ENCODE measurements at regions not wholly inside any gene's neighbourhood (a gene's known extent, or its start where the extent isn't known, plus 50 kb on each side); places are given as distances from the start of the nearest gene placed in this dataset.

DNA sequence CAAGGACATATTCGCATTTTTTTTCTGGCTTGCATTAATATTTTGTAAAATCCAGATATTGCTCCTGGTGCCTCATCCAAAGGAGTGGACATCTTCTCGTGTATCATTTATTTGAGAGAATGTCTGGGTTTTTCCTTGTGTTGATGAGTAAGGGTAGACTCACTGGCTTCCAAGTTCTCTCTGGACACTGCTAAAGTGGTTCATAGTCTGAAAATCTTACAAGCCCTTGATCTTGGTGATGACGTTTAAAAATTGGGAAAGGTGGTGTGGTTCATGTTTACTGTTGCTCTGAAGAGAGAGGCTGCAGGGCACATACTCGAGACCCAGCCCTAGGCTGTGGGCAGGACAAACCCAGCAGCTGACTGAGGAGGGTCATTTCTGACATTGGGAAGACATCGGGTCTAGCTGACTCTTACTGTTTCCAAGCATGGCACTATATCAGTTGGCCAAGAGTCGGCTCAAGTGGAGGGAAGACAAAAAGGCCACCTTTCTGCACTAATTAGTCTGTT is 296.2 kb downstream of the LMX1A start:
- 75% methylated on average over 6 of the region's 6 CpGs for WGBS
- DNase-seq (ENCODE audit: low spot score), result no peak
- no peaks in the 10 kb centered on the region for H3K36me3 ChIP-seq (ENCODE audit: control insufficient read depth in 4 of 4, insufficient read depth in 3 of 4, low read depth in 1 of 4, low read length in 3 of 4)
- H3K9me3 ChIP-seq (ENCODE audit: control insufficient read depth in 4 of 4, low read length in 3 of 4), result no peaks in the 10 kb centered on the region
- no peak overlapping the region for H3K9ac ChIP-seq (ENCODE audit: low read depth in 1 of 2, low read length in 2 of 2)
- TF ChIP-seq EGR1 (IDR thresholded peaks at IDR 0.05; ENCODE audit: low read depth in 2 of 2) (no peak), MAX (IDR thresholded peaks at IDR 0.05) (no peak), HNF4A (conservative IDR thresholded peaks at IDR 0.05) (no peak), TAF1 (conservative IDR thresholded peaks at IDR 0.05) (no peak), GABPA (IDR thresholded peaks at IDR 0.05 in 1 of 2, conservative IDR thresholded peaks at IDR 0.05 in 1 of 2) (no peak), NR2F2 (IDR thresholded peaks at IDR 0.05) (no peak), SP1 (IDR thresholded peaks at IDR 0.05) (no peak), HNF4G (IDR thresholded peaks at IDR 0.05) (no peak), YY1 (IDR thresholded peaks at IDR 0.05) (no peak), CTCF (IDR thresholded peaks at IDR 0.05; ENCODE audit: low read depth, low read length, missing input control) (no peak), RAD21 (IDR thresholded peaks at IDR 0.05) (no peak), FOXA1 (IDR thresholded peaks at IDR 0.05) (no peak), FOXA2 (IDR thresholded peaks at IDR 0.05) (no peak), JUND (IDR thresholded peaks at IDR 0.05) (no peak), REST (IDR thresholded peaks at IDR 0.05) (no peak), RXRA (IDR thresholded peaks at IDR 0.05) (no peak)
- TF ChIP-seq, protein P1, sequence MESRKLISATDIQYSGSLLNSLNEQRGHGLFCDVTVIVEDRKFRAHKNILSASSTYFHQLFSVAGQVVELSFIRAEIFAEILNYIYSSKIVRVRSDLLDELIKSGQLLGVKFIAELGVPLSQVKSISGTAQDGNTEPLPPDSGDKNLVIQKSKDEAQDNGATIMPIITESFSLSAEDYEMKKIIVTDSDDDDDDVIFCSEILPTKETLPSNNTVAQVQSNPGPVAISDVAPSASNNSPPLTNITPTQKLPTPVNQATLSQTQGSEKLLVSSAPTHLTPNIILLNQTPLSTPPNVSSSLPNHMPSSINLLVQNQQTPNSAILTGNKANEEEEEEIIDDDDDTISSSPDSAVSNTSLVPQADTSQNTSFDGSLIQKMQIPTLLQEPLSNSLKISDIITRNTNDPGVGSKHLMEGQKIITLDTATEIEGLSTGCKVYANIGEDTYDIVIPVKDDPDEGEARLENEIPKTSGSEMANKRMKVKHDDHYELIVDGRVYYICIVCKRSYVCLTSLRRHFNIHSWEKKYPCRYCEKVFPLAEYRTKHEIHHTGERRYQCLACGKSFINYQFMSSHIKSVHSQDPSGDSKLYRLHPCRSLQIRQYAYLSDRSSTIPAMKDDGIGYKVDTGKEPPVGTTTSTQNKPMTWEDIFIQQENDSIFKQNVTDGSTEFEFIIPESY (IDR thresholded peaks at IDR 0.05), result no peak
- TF ChIP-seq, protein P2, sequence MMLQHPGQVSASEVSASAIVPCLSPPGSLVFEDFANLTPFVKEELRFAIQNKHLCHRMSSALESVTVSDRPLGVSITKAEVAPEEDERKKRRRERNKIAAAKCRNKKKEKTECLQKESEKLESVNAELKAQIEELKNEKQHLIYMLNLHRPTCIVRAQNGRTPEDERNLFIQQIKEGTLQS (IDR thresholded peaks at IDR 0.05), result no peak
- H3K4me1 ChIP-seq (ENCODE audit: control insufficient read depth in 4 of 4, insufficient read depth in 4 of 4, low read length in 3 of 4), result no peaks in the 10 kb centered on the region
- H3K27me3 ChIP-seq (ENCODE audit: control insufficient read depth in 4 of 4, insufficient read depth in 4 of 4, low read length in 3 of 4), result no peaks in the 10 kb centered on the region
- H3K4me3 ChIP-seq (ENCODE audit: low read depth in 1 of 3, low read length in 3 of 3), result no peak overlapping the region
- no peak overlapping the region for H3K27ac ChIP-seq (ENCODE audit: low read depth in 1 of 2, low read length in 2 of 2)

All from liver (tissue), 8 donors.